NCI-H1092 (cell line): ENCODE measurements at regions not wholly inside any gene's neighbourhood (a gene's known extent, or its start where the extent isn't known, plus 50 kb on each side); places are given as distances from the start of the nearest gene placed in this dataset.

Experiments used
- DNase-seq: peaks from one replicate; lab custom pipeline; 2025; lab: John Stamatoyannopoulos, UW

GRCh38 chrX:69027181-69028005 lies 137.9 kb downstream of the PJA1 start:
- no peak for DNase-seq

GRCh38 chrX:69025802-69026301 lies 139.4 kb downstream of the PJA1 start:
- no peak for DNase-seq

DNA sequence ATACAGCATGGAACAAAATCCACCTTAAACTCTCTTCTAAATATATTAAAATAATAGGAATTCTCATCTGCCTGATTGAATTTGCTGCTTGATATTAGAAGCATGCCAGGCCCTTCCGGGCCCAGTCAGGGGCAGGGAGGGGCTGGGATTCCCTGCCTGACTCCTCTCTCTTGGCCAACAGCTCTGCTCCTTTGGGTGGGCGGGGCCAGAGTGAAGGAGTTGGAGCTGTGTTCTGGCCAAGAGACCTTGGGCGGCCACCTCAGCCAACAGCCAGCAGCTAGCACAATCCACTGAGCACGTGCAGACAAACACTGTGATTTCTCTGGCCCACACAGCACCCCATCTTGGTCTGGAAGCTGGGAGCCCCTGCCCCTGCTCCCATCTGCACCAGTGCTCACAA lies 140.3 kb downstream of the PJA1 start:
- DNase-seq = no peak

- no peak for DNase-seq
These were observed 141.0 kb downstream of the PJA1 start for GRCh38 chrX:69024161-69024736.

DNA sequence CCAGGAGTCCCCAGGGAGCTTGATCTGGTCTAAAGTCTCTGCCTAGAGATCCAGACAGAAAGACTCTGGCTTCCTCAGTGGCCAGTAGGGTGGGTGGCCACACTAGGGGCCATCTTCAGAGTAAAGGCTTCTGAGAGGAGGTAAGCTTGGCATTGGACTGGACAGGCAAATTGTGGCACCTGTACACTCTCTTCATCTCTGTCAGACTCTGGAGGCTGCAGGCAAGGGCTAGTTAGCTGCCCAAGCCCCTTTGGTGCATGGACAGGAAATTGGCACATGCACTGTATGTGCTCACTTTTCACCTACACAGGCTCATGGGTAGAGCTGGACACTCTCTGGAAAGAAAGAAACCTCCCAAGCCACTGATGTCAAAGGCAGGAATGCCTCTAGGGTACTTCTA lies 142.8 kb downstream of the PJA1 start:
- no peak for DNase-seq

DNA sequence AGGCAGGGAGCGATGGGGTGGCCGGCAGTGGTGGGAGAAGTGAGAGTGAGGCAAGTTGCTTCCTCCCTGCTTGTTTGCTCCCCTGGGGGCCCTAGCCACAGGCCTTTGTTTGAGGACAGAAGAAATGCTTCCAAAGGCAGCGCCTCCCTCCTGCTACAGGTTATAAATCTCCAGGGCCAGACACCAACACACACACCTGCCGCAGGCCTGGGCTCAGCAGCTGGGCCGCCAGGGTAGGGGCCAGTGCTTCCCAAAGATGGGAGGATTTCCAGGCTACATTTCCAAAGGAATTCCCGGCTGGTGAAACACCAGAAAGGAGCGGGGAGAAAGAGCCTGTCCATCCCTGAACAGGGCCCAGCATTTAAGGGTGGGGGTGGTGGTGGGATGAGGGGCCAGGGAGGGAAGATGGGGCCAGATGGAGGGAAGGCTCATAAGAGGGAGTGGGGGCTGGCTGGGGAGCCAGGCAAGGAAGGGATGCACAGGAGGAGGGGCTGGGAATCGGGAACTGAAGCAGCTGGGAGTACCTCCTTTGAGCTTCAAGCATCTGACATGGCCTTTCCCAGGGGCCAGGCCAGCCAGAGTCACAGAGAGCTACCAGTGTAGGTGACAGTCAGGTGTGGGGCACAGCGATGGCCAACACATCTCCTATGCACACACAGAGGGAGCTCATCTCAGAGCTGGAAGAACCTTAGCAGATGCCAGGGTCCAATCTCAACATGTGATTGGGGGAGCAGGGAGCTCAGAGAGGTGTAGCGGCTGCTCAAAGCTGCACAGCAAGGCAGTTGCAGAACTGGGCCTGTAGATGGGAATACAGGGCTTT lies 143.9 kb downstream of the PJA1 start:
- no peak for DNase-seq

- DNase-seq = no peak
These were observed 144.9 kb downstream of the PJA1 start for GRCh38 chrX:69020316-69020715.

DNA sequence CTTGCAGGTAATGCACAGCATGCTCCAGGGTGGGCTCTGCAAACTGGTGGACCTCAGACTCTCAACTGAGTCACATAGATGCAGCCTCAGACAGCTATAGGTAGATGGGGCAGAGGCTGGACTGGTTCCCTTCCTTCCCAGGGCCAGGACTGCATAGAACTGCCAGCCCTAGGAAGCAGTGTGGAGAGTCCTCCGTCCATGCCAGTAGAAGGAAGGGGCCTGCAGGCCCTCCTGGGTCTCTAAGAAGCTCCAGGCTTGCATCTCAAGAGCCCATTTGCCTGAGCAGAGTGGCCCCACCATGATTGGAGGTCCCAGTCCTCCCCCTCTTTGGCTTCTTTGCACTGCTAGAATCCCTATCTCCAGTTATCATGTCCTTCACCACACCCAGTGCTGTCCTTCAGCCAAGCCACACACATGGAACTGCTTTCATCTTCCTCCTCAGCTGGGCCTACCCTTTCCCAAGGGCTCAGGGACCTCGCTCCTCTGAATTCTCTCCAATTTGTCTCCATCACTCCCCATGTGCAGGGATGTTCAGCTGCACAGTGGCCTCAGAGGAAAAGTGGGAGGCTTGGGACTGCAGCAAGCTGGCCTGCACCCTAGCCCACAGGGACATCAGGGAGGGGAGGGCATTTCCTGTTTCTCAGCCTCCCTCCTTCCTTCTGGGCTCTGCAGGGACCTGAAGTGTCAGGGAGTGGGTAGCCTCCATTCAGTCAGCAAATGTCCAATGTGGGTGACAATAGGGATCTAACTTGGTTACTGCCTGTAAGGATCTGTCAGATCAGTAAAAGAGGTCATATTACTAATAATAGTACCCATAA lies 146.0 kb downstream of the PJA1 start:
- no peak for DNase-seq

GRCh38 chrX:69018416-69019072 lies 146.7 kb downstream of the PJA1 start:
- no peak for DNase-seq

GRCh38 chrX:69016293-69016941 lies 148.8 kb downstream of the PJA1 start:
- no peak for DNase-seq

GRCh38 chrX:69015564-69016292 lies 149.5 kb downstream of the PJA1 start:
- DNase-seq = no peak

DNA sequence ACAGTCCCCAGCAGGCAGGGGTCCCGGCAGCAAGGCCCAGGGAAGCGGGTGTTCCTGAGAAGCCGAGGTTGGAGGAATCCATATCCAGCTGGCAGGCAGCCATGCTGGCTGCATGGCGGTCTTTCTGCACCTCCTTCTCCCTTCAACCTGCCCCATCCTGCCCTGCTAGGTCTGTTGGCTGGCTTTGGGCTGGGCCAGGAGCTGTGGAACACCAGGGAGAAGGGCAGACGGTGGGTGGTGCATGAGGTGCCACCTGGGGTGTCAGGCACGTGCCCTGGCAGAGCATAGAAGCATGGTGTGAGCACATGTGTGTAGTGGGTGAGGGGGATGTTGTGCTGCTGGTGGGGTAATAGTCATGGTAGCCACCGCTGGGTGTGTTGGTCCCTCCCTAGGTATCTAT lies 150.1 kb downstream of the PJA1 start:
- DNase-seq = no peak

DNA sequence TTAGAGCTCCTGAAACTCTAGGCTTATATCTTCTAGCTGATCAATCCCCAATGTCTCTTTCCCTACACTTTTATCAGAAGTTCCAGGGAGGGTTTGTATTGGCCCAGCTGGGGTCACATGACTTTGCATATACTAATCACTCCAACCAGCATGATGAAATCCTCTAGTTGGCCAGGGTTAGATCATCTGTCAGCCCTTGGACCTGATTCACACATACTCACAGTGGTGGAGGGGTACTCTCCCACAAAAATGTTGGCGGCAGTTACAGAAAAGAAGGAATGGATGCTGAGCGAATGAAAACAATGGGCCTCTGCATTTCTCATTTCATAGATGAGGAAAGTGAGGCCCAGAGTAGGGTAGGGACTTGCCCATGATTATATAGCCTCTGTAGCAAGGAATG lies 151.1 kb downstream of the PJA1 start:
- DNase-seq = no peak

DNA sequence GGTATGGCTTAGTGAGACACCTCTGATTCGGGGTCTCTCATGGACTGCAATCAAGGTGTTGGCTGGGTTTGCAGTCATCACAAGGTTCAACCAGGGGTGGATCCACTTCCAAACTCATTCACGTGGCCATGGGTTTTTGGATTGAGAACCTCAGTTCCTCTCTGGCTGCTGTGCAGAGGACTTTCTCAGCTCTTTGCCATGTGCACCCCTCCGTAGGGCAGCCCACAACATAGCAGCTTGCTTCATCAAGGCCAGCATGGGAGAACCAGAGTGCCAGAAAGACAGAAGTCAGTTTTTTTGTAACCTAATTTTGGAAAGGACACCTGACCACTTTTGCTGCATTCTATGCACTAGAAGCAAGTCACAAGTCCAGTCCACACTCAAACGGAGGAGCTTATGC lies 154.9 kb downstream of the PJA1 start:
- no peak for DNase-seq

DNA sequence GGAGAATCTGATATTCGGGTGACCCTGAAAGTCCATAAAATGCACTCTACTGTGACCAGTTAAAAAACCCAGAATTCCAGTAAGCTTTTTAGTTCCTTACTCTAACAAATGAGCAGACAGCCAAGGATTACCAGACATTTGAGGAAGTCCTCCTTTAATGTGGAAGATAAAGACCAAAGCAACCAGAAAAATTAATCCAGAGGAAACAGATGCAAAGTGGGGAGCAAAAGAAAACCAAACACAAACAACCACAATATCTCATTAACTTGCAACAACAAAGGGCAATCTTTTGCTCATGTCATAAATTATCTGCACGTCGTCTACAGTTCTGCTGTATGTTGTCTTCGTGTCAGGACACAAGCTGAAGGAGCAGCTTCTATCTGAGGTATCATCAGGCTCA lies 164.4 kb downstream of the PJA1 start:
- DNase-seq = no peak

- no peak for DNase-seq
These were observed 165.3 kb downstream of the PJA1 start for GRCh38 chrX:68999931-69000330.

GRCh38 chrX:68999356-68999755 lies 165.9 kb downstream of the PJA1 start:
- no peak for DNase-seq

DNA sequence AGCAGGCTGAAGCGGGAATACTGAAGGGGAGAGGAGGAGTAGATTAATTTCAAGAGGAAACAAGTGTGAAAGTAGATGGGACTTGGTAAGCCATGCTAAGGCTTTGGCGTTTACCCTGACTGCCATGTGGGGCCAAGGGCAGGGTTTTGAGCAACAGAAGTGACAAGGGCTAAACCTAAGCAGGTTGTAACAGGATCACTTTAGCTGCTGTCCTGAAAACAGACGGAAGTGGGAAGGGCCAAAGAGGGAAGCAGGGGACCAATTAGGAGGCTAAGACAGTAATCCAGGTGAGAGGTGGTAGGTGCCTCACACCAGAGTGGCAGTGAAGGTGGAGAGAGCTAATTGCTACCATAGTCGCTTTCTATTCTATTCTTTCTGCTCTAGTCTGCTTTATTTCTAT lies 166.5 kb downstream of the PJA1 start:
- no peak for DNase-seq

DNA sequence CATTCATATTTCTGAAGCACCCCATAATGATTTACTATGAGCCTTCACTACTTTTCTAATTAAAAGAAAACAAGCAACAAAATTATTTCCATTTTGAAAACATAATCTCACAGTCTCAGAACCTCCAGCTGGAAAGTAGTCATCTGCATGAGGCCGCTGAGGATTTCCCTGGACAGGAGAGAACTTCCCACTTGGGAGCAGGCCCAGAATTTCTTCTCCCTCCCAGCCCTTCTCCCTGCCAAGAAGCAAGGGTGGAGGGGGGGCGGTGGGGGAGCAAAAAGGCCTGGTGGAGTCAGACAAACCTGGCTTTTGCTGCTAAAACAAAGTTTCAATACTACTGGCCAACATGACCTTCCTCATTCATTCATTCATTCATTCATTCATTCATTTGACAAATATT lies 167.3 kb downstream of the PJA1 start:
- DNase-seq = no peak

GRCh38 chrX:68997511-68997910 lies 167.7 kb downstream of the PJA1 start:
- no peak for DNase-seq
